H1 (cell line): ENCODE measurements at regions not wholly inside any gene's neighbourhood (a gene's known extent, or its start where the extent isn't known, plus 50 kb on each side); places are given as distances from the start of the nearest gene placed in this dataset.

Experiments
- EZH2 ChIP-seq: fragments of 200-600 bp; sonication (generic); IDR thresholded peaks from 2 replicates; pipeline ENCODE4 v1.7.1; 2012; ENCODE audit warnings: low read depth, mild to moderate bottlenecking, moderate library complexity, low read length, inconsistent platforms; ENCODE audit not compliant: severe bottlenecking
- HDAC2 ChIP-seq, 2 experiments: fragments of 300-600 bp in 1 of 2; sonication (generic) in 1 of 2; IDR thresholded peaks; 2 replicates each; pipeline ENCODE4 v1.6.1; 2011 to 2012; ENCODE audit warnings: low read depth in 2 of 2, low read length in 2 of 2, mild to moderate bottlenecking in 2 of 2, moderate library complexity in 2 of 2, borderline replicate concordance in 1 of 2, inconsistent platforms in 1 of 2
- POLR2A ChIP-seq, 2 experiments: IDR thresholded peaks; 1 replicate in 1 of 2; 2 replicates in 1 of 2; pipeline ENCODE4 v1.6.1; 2011; ENCODE audit warnings: low read depth in 2 of 2, low read length in 2 of 2, mild to moderate bottlenecking in 2 of 2; ENCODE audit errors: control extremely low read depth in 1 of 2
- POLR2AphosphoS5 ChIP-seq: IDR thresholded peaks from 2 replicates; pipeline ENCODE4 v1.6.1; 2011; ENCODE audit warnings: low read depth, low read length
- RAD21 ChIP-seq, 2 experiments: IDR thresholded peaks in 1 of 2; conservative IDR thresholded peaks in 1 of 2; 2 replicates each; pipeline ENCODE4 v1.6.1; 2011; ENCODE audit warnings: low read depth in 2 of 2, low read length in 2 of 2, improper control_type of control experiment in 1 of 2, inconsistent platforms in 1 of 2, mild to moderate bottlenecking in 1 of 2, moderate library complexity in 1 of 2
- RFX5 ChIP-seq: IDR thresholded peaks from 2 replicates; pipeline ENCODE4 v1.6.1; 2011; ENCODE audit warnings: low read depth, low read length, improper control_type of control experiment, borderline replicate concordance
- TAF1 ChIP-seq: IDR thresholded peaks from 2 replicates; pipeline ENCODE4 v1.6.1; 2011; ENCODE audit warnings: mild to moderate bottlenecking, low read depth, low read length

GRCh38 chr10:52915391-52915790 lies 142.8 kb upstream of the MBL2 start:
- TF ChIP-seq EZH2 = no peak
- no peak for TF ChIP-seq TAF1
- TF ChIP-seq POLR2AphosphoS5 = no peak
- no peak for TF ChIP-seq RAD21 (IDR thresholded peaks at IDR 0.05 in 1 of 2, conservative IDR thresholded peaks at IDR 0.05 in 1 of 2; ENCODE audit: low read depth in 2 of 2, low read length in 2 of 2)
- TF ChIP-seq POLR2A (IDR thresholded peaks at IDR 0.05; ENCODE audit: control extremely low read depth in 1 of 2, low read depth in 2 of 2, low read length in 2 of 2) = no peak
- TF ChIP-seq RFX5 = no peak
- no peak for TF ChIP-seq HDAC2 (IDR thresholded peaks at IDR 0.05; ENCODE audit: borderline replicate concordance in 1 of 2, low read depth in 2 of 2, low read length in 2 of 2)
